B cell (primary cell): ENCODE measurements at regions not wholly inside any gene's neighbourhood (a gene's known extent, or its start where the extent isn't known, plus 50 kb on each side); places are given as distances from the start of the nearest gene placed in this dataset.

ENCODE experiments used
- ATAC-seq: fragments of 200-7000 bp; cut with Tn5 transposase; one replicate; pipeline ENCODE4 v1.10.0; 2021; ENCODE audit warnings: low read depth, mild to moderate bottlenecking, moderate number of reproducible peaks, moderate library complexity
- CTCF ChIA-PET: fragments of 350-600 bp; sonication (Branson Sonifier 250); formaldehyde crosslinking; loops from one replicate; lab custom pipeline; 2021; ENCODE audit warnings: antibody characterized with exemption, inconsistent platforms; lab: Charles Lee
- POLR2A ChIA-PET: fragments of 350-600 bp; sonication (Branson Sonifier 250); formaldehyde crosslinking; loops from one replicate; lab custom pipeline; 2021; ENCODE audit warnings: antibody characterized with exemption; lab: Charles Lee
- DNase-seq: peaks from one replicate; pipeline ENCODE4 v3.0.0; 2013
- H2AFZ ChIP-seq: 2 replicates; pipeline ENCODE4 v1.6.1; 2012; ENCODE audit warnings: mild to moderate bottlenecking, low read depth, low read length; ENCODE audit not compliant: insufficient read depth, poor library complexity, severe bottlenecking
- H3K27ac ChIP-seq, 2 donors: 1 replicate in 1 of 2; 2 replicates in 1 of 2; pipeline ENCODE4 v1.5.1; 2012 to 2013; ENCODE audit warnings: low read length in 2 of 2, mild to moderate bottlenecking in 2 of 2, moderate library complexity in 1 of 2
- H3K27me3 ChIP-seq, 4 experiments: fragments of 200-600 bp in 1 of 4; sonication (generic) in 1 of 4; replicated peaks in 1 of 4; 1 replicate in 2 of 4; 2 replicates in 2 of 4; pipeline versions ENCODE4 v1.6.1 to v1.7.0; 2013 to 2016; ENCODE audit warnings: low read length in 3 of 4, mild to moderate bottlenecking in 2 of 4, mixed read lengths in 1 of 4, moderate library complexity in 1 of 4; ENCODE audit not compliant: insufficient read depth in 4 of 4, control insufficient read depth in 3 of 4; ENCODE audit errors: control extremely low read depth in 1 of 4
- H3K36me3 ChIP-seq, 2 experiments: replicated peaks in 1 of 2; 1 replicate in 1 of 2; 2 replicates in 1 of 2; pipeline versions ENCODE4 v1.6.1 to v1.7.1; 2013; ENCODE audit warnings: low read length in 1 of 2; ENCODE audit not compliant: insufficient read depth in 2 of 2, control insufficient read depth in 1 of 2; ENCODE audit errors: control extremely low read depth in 1 of 2, extremely low read depth in 1 of 2
- H3K4me1 ChIP-seq, 2 donors: fragments of 200-600 bp in 1 of 2; sonication (generic) in 1 of 2; 1 replicate in 1 of 2; 2 replicates in 1 of 2; pipeline versions ENCODE4 v1.5.1 to v1.6.1; 2013 to 2017; ENCODE audit warnings: low read length in 2 of 2; ENCODE audit not compliant: control insufficient read depth in 2 of 2, insufficient read depth in 2 of 2
- H3K4me2 ChIP-seq: replicated peaks from 2 replicates; pipeline ENCODE3; 2012; ENCODE audit warnings: mild to moderate bottlenecking, low read depth, low read length; ENCODE audit not compliant: poor library complexity, severe bottlenecking
- H3K4me3 ChIP-seq, 5 experiments: fragments of 200-600 bp in 1 of 5; sonication (generic) in 1 of 5; 1 replicate in 3 of 5; 2 replicates in 2 of 5; pipeline versions ENCODE4 v1.5.1 to v1.7.0; 2011 to 2016; ENCODE audit warnings: low read length in 4 of 5, mild to moderate bottlenecking in 4 of 5, low read depth in 2 of 5, control low read depth in 1 of 5, moderate library complexity in 1 of 5; ENCODE audit not compliant: insufficient read depth in 1 of 5; ENCODE audit errors: control extremely low read depth in 1 of 5, extremely low read depth in 1 of 5
- H3K79me2 ChIP-seq: fragments of 200-600 bp; sonication (generic); one replicate; pipeline ENCODE4 v1.6.0; 2016; ENCODE audit warnings: low read length; ENCODE audit not compliant: control insufficient read depth, insufficient read depth
- H3K9ac ChIP-seq: fragments of 200-600 bp; sonication (generic); 2 replicates; pipeline ENCODE4 v1.6.1; 2017; ENCODE audit warnings: mild to moderate bottlenecking, low read length, moderate library complexity
- H3K9me3 ChIP-seq, 3 donors: one replicate each; pipeline versions ENCODE4 v1.6.1 to v1.7.1; 2013; ENCODE audit warnings: low read length in 2 of 3; ENCODE audit not compliant: control insufficient read depth in 2 of 3, insufficient read depth in 1 of 3; ENCODE audit errors: control extremely low read depth in 1 of 3
- H4K20me1 ChIP-seq: 2 replicates; pipeline ENCODE4 v1.6.0; 2012; ENCODE audit warnings: mild to moderate bottlenecking, low read length; ENCODE audit not compliant: insufficient read depth, control insufficient read depth, poor library complexity, severe bottlenecking
- H3K27ac Mint-ChIP-seq: one replicate; pipeline ENCODE4 v1.8.0; 2021; ENCODE audit warnings: mixed read lengths
- H3K27me3 Mint-ChIP-seq: one replicate; pipeline ENCODE4 v1.8.0; 2021; ENCODE audit warnings: mixed read lengths
- H3K4me1 Mint-ChIP-seq: one replicate; pipeline ENCODE4 v1.8.0; 2021; ENCODE audit warnings: mixed read lengths
- H3K4me3 Mint-ChIP-seq: one replicate; pipeline ENCODE4 v1.8.0; 2021; ENCODE audit warnings: mixed read lengths
- H3K9me3 Mint-ChIP-seq: one replicate; pipeline ENCODE4 v1.8.0; 2022; ENCODE audit warnings: mixed read lengths; ENCODE audit not compliant: insufficient read depth
- EZH2 ChIP-seq: IDR thresholded peaks from 2 replicates; pipeline ENCODE4 v1.6.1; 2012; ENCODE audit warnings: borderline replicate concordance, low read depth, mild to moderate bottlenecking, moderate library complexity, low read length; ENCODE audit not compliant: insufficient read depth, poor library complexity, severe bottlenecking
- WGBS: methylation state at CpG from one replicate; pipeline ENCODE4 v1.1.5; 2013; ENCODE audit warnings: missing lambda C conversion rate; ENCODE audit not compliant: insufficient coverage; 5-methylcytosine and 5-hydroxymethylcytosine counted together
- intact Hi-C: fragments of 100-400 bp; cut with micrococcal nuclease; formaldehyde crosslinking; loops from one replicate; pipeline ENCODE4 v1.10.0; 2022
- TF ChIP-seq, protein P1 (sequence below): fragments of 200-600 bp; IDR thresholded peaks from one replicate; pipeline ENCODE4 v1.8.0; 2022; ENCODE audit warnings: antibody characterized with exemption, mild to moderate bottlenecking

DNA sequence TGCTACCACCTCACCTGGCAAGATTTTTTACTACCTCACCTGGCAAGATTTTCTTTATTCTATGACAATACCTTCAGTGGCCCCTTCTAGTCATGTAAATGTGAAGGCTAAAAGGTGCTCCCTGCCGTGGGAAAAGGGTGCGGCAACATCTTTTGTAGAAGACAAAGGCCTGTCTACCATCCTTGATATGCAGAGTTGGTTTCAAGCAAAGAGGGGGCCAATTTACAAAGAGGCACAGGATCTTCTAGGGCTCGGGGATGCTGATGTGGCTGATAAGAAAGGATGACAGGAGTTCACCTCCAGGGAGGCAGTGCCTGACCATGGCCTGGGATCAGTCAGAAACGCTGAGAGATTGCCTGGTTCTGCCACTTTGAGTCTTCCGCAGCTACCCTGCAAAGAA is 165.4 kb upstream of the SLC1A4 start:
- Mint-ChIP-seq H3K27ac (no peak overlapping the region), H3K4me1 (peaks cover 56% of the 10 kb centered on the region), H3K4me3 (no peak overlapping the region), H3K27me3 (no peaks in the 10 kb centered on the region), H3K9me3 (no peaks in the 10 kb centered on the region)
- no peak for ATAC-seq
- Histone ChIP-seq H3K9ac (no peak overlapping the region), H3K27me3 (no peaks in the 10 kb centered on the region), H2AFZ (no peak overlapping the region), H3K27ac (no peak overlapping the region), H3K9me3 (no peaks in the 10 kb centered on the region), H3K4me1 (peaks cover 35 to 38% of the 10 kb centered on the region in 2 donors), H3K36me3 (no peaks in the 10 kb centered on the region), H3K79me2 (no peaks in the 10 kb centered on the region), H3K4me2 (no peak overlapping the region), H3K4me3 (no peak overlapping the region), H4K20me1 (no peaks in the 10 kb centered on the region)
- TF ChIP-seq, protein P1, sequence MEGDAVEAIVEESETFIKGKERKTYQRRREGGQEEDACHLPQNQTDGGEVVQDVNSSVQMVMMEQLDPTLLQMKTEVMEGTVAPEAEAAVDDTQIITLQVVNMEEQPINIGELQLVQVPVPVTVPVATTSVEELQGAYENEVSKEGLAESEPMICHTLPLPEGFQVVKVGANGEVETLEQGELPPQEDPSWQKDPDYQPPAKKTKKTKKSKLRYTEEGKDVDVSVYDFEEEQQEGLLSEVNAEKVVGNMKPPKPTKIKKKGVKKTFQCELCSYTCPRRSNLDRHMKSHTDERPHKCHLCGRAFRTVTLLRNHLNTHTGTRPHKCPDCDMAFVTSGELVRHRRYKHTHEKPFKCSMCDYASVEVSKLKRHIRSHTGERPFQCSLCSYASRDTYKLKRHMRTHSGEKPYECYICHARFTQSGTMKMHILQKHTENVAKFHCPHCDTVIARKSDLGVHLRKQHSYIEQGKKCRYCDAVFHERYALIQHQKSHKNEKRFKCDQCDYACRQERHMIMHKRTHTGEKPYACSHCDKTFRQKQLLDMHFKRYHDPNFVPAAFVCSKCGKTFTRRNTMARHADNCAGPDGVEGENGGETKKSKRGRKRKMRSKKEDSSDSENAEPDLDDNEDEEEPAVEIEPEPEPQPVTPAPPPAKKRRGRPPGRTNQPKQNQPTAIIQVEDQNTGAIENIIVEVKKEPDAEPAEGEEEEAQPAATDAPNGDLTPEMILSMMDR = no peak
- no peak for TF ChIP-seq EZH2
- ChIA-PET CTCF (interaction anchor here (1.1 to 1.3 kb wide), 2 partner anchors 9 to 16 kb away, joined by 3 to 4 read pairs; no protein-coding TSS in a partner anchor), POLR2A (interaction anchor here (0.6 to 1.3 kb wide), 2 partner anchors 48 to 181 kb away, joined by 3 to 6 read pairs; no protein-coding TSS in a partner anchor)
- WGBS = 81% methylated on average over 5 of the region's 5 CpGs
- DNase-seq = no peak
- intact Hi-C loops = no loop called here

DNA sequence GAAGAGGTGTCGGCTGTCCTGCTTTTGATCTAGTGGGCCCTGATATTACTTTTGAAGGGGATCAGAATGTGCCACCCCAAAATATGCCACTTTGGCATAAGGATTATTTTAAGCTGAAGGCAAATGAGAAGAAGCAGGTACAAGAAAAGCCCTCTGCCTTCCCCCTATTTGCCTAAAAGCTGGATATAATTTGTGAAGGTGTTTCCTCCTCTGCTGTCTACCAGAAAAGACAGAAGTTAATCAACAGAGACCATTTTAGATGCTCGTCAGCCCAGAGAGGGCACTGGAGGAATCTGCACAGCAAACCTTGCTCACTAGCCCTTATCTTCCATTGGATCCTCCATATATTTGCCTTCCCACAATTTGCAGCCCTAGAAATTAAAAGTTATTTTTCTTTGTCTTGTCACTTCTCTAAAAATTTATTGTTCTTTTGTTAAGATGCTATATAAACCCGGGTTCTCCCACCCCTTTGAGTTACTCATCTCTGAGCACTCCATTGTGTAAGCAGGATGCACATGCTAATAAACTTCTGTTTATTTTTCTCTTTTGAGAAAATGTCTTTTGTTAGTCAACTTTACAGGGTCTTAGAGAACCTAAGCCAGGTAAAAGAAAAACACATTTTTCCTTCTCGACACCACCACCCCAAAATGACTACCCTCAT is 163.2 kb upstream of the SLC1A4 start:
- ATAC-seq (no peak), DNase-seq (no peak)
- ChIA-PET CTCF (interaction anchor here (0.7 to 9.7 kb wide), 4 partner anchors 35 to 449 kb away, joined by 3 to 78 read pairs (median 4); no protein-coding TSS in a partner anchor), POLR2A (interaction anchor here (1.0 kb wide), 1 partner anchor 172 kb away, joined by 6 read pairs; the partner anchor contains the start of gene SERTAD2)
- Histone ChIP-seq H3K9me3 (no peaks in the 10 kb centered on the region), H3K4me3 (no peak overlapping the region), H3K36me3 (no peaks in the 10 kb centered on the region), H4K20me1 (no peaks in the 10 kb centered on the region), H3K4me2 (peak overlapping the region; percentile 27), H2AFZ (no peak overlapping the region), H3K27me3 (no peaks in the 10 kb centered on the region), H3K9ac (no peak overlapping the region), H3K27ac (peak overlapping the region; percentile 31 to 35), H3K4me1 (peaks cover 13 to 22% of the 10 kb centered on the region in 2 donors), H3K79me2 (no peaks in the 10 kb centered on the region)
- H3K27me3 Mint-ChIP-seq = no peaks in the 10 kb centered on the region
- H3K9me3 Mint-ChIP-seq = no peaks in the 10 kb centered on the region
- H3K27ac Mint-ChIP-seq = peak overlapping the region; percentile 53
- WGBS = 50% methylated on average over 2 of the region's 4 CpGs
- TF ChIP-seq, protein P1 = no peak
- no peak for TF ChIP-seq EZH2
- intact Hi-C loops = no loop called here
- H3K4me1 Mint-ChIP-seq = peaks cover 37% of the 10 kb centered on the region
- no peak overlapping the region for H3K4me3 Mint-ChIP-seq
